LNCAP (cell line): ENCODE measurements at regions not wholly inside any gene's neighbourhood (a gene's known extent, or its start where the extent isn't known, plus 50 kb on each side); places are given as distances from the start of the nearest gene placed in this dataset.

Experiments used
- CTCF ChIP-seq: fragments of 450-650 bp; IDR thresholded peaks from 2 replicates; pipeline ENCODE4 v1.5.1; 2017; ENCODE audit warnings: mild to moderate bottlenecking

GRCh38 chr3:83251490-83251889 lies 1490.0 kb upstream of the GBE1 start:
- no peak for TF ChIP-seq CTCF

- TF ChIP-seq CTCF: no peak
Observed at GRCh38 chr3:83250613-83251012, 1489.2 kb upstream of the GBE1 start.

GRCh38 chr3:83248454-83248853 lies 1487.0 kb upstream of the GBE1 start:
- no peak for TF ChIP-seq CTCF

- no peak for TF ChIP-seq CTCF
Observed at GRCh38 chr3:83235180-83235814, 1473.9 kb upstream of the GBE1 start.

GRCh38 chr3:83233715-83234114 lies 1472.3 kb upstream of the GBE1 start:
- no peak for TF ChIP-seq CTCF

- TF ChIP-seq CTCF: no peak
Observed at GRCh38 chr3:83230841-83231240, 1469.4 kb upstream of the GBE1 start.

GRCh38 chr3:83230376-83230775 lies 1468.9 kb upstream of the GBE1 start:
- TF ChIP-seq CTCF: no peak

- TF ChIP-seq CTCF: no peak
Observed at GRCh38 chr3:83226751-83227150, 1465.3 kb upstream of the GBE1 start.
